ENCODE measurements at regions not wholly inside any gene's neighbourhood (a gene's known extent, or its start where the extent isn't known, plus 50 kb on each side); places are given as distances from the start of the nearest gene placed in this dataset.

DNA sequence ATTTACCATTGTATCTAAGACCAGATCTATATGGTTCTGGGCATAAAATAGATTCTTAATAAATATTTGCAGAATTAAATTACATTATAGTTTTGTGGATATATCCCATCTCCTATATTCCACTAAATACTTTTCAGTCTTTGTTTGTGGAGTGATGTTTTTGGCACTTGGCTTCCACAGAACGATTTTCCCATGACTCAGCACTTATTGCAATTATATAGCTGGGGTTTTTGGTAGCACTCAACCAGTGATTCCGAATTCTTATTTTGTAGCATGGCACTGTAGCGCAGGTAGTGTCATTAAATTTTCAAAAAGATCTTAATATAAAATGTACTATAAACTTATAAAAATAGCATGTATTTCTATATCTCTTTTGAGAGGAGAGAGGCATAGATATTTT, 221.2 kb downstream of the TRPC6 start:
- no peaks in the 10 kb centered on the region for H3K36me3 Mint-ChIP-seq (ENCODE audit: low read depth)
- peaks cover 10% of the 10 kb centered on the region for H3K9me3 Mint-ChIP-seq
- peaks cover 3% of the 10 kb centered on the region for H3K27me3 Mint-ChIP-seq (ENCODE audit: low read depth)
- no peak overlapping the region for H3K27ac Mint-ChIP-seq (ENCODE audit: unreplicated experiment)
- TF ChIP-seq, protein P1, sequence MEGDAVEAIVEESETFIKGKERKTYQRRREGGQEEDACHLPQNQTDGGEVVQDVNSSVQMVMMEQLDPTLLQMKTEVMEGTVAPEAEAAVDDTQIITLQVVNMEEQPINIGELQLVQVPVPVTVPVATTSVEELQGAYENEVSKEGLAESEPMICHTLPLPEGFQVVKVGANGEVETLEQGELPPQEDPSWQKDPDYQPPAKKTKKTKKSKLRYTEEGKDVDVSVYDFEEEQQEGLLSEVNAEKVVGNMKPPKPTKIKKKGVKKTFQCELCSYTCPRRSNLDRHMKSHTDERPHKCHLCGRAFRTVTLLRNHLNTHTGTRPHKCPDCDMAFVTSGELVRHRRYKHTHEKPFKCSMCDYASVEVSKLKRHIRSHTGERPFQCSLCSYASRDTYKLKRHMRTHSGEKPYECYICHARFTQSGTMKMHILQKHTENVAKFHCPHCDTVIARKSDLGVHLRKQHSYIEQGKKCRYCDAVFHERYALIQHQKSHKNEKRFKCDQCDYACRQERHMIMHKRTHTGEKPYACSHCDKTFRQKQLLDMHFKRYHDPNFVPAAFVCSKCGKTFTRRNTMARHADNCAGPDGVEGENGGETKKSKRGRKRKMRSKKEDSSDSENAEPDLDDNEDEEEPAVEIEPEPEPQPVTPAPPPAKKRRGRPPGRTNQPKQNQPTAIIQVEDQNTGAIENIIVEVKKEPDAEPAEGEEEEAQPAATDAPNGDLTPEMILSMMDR (conservative IDR thresholded peaks at IDR 0.05) = no peak
- H3K4me1 Mint-ChIP-seq = no peaks in the 10 kb centered on the region
- DNase-seq (ENCODE audit: low read depth, low spot score) = no peak
- H3K4me3 Mint-ChIP-seq = no peak overlapping the region

- peaks cover 24% of the 10 kb centered on the region for H3K27me3 Mint-ChIP-seq (ENCODE audit: low read depth)
- H3K4me1 Mint-ChIP-seq = no peaks in the 10 kb centered on the region
- H3K36me3 Mint-ChIP-seq (ENCODE audit: low read depth) = no peaks in the 10 kb centered on the region
- no peak overlapping the region for H3K4me3 Mint-ChIP-seq
- no peak for DNase-seq (ENCODE audit: low read depth, low spot score)
- TF ChIP-seq, protein P1 (conservative IDR thresholded peaks at IDR 0.05) = no peak
- H3K9me3 Mint-ChIP-seq = no peaks in the 10 kb centered on the region
- H3K27ac Mint-ChIP-seq (ENCODE audit: unreplicated experiment) = no peak overlapping the region
These were observed 226.0 kb downstream of the TRPC6 start for GRCh38 chr11:101357771-101358170.

DNA sequence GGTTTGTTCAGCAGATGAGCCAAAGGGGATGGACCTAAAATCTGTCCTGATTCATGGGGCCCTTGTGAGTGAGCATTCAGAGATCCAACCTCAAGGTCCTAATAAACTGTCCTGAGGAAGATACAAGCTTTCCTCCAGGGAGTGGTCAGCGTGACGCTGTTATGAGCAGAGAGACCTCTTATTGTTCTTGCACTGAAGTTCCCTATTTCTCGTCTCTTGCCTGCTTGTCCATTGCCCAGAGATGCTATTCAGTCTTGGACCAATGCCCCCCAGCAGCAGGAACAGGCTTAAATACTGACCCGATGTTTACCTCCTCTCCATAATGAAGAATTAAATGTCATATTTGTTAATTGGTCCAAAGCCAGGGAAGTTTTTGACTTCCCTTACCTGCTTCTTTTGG, 225.2 kb upstream of the PGR start:
- H3K27me3 Mint-ChIP-seq (ENCODE audit: low read depth) = peaks cover 40% of the 10 kb centered on the region
- H3K4me3 Mint-ChIP-seq = no peak overlapping the region
- TF ChIP-seq, protein P1 (conservative IDR thresholded peaks at IDR 0.05) = no peak
- no peaks in the 10 kb centered on the region for H3K9me3 Mint-ChIP-seq
- no peak overlapping the region for H3K27ac Mint-ChIP-seq (ENCODE audit: unreplicated experiment)
- no peaks in the 10 kb centered on the region for H3K36me3 Mint-ChIP-seq (ENCODE audit: low read depth)
- DNase-seq (ENCODE audit: low read depth, low spot score) = no peak
- H3K4me1 Mint-ChIP-seq = no peaks in the 10 kb centered on the region

GRCh38 chr11:101348786-101349185, 219.2 kb upstream of the PGR start:
- H3K4me3 Mint-ChIP-seq = no peak overlapping the region
- no peaks in the 10 kb centered on the region for H3K36me3 Mint-ChIP-seq (ENCODE audit: low read depth)
- H3K27me3 Mint-ChIP-seq (ENCODE audit: low read depth) = peaks cover 34% of the 10 kb centered on the region
- TF ChIP-seq, protein P1 (conservative IDR thresholded peaks at IDR 0.05) = no peak
- no peak for DNase-seq (ENCODE audit: low read depth, low spot score)
- no peak overlapping the region for H3K27ac Mint-ChIP-seq (ENCODE audit: unreplicated experiment)
- H3K9me3 Mint-ChIP-seq = no peaks in the 10 kb centered on the region
- no peaks in the 10 kb centered on the region for H3K4me1 Mint-ChIP-seq

- TF ChIP-seq, protein P1 (conservative IDR thresholded peaks at IDR 0.05) = no peak
- Mint-ChIP-seq H3K27ac (ENCODE audit: unreplicated experiment) (no peak overlapping the region), H3K9me3 (no peaks in the 10 kb centered on the region), H3K4me3 (no peak overlapping the region), H3K36me3 (ENCODE audit: low read depth) (no peaks in the 10 kb centered on the region), H3K27me3 (ENCODE audit: low read depth) (peaks cover 21% of the 10 kb centered on the region), H3K4me1 (no peaks in the 10 kb centered on the region)
- no peak for DNase-seq (ENCODE audit: low read depth, low spot score)
These were observed 217.0 kb upstream of the PGR start for GRCh38 chr11:101346591-101346990.

DNA sequence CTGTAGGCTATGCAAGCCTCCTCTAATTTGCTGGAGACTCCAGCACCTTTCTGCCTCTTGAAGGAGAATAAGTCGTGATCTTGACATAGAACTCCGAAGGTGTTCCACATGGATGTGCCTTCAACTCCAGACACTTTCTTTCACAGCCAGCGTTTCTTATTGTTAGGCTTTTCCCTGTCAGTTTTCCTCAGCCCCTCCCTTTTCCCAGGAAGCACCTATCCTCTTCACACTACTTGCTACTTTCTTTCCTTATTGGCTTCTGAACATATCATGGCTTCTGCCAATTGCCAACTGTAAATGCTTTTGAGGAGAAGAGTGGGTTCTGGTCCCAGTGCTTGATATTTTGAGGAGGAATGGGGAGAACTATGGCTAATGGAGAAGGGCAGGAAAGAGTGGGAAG, 216.3 kb upstream of the PGR start:
- no peaks in the 10 kb centered on the region for H3K36me3 Mint-ChIP-seq (ENCODE audit: low read depth)
- H3K27ac Mint-ChIP-seq (ENCODE audit: unreplicated experiment) = no peak overlapping the region
- no peaks in the 10 kb centered on the region for H3K9me3 Mint-ChIP-seq
- no peaks in the 10 kb centered on the region for H3K4me1 Mint-ChIP-seq
- no peak overlapping the region for H3K4me3 Mint-ChIP-seq
- TF ChIP-seq, protein P1 (conservative IDR thresholded peaks at IDR 0.05) = no peak
- no peak for DNase-seq (ENCODE audit: low read depth, low spot score)
- H3K27me3 Mint-ChIP-seq (ENCODE audit: low read depth) = peaks cover 21% of the 10 kb centered on the region
